ENCODE measurements at regions not wholly inside any gene's neighbourhood (a gene's known extent, or its start where the extent isn't known, plus 50 kb on each side); places are given as distances from the start of the nearest gene placed in this dataset.

GRCh38 chr10:94098896-94099295, 105.2 kb downstream of the PLCE1 start:
- DNase-seq: no peak
- H3K79me2 ChIP-seq (ENCODE audit: low read length): no peaks in the 10 kb centered on the region
- no peaks in the 10 kb centered on the region for H4K20me1 ChIP-seq (ENCODE audit: insufficient read depth, low read length)
- no peak overlapping the region for H3K4me3 ChIP-seq (ENCODE audit: low read length)
- H3K9me2 ChIP-seq (replicated peaks; ENCODE audit: insufficient read depth, low read length): no peaks in the 10 kb centered on the region
- no peak overlapping the region for H3K9ac ChIP-seq (ENCODE audit: low read length)
- TF ChIP-seq EZH2phosphoT487 (IDR thresholded peaks at IDR 0.05; ENCODE audit: low read length) (no peak), EZH2 (optimal IDR thresholded peaks at IDR 0.05; ENCODE audit: low read depth, low read length) (no peak), CTCF (IDR thresholded peaks at IDR 0.05; ENCODE audit: low read length) (no peak)
- H3K9me3 ChIP-seq (replicated peaks; ENCODE audit: insufficient read depth, low read length): no peaks in the 10 kb centered on the region
- H3K36me3 ChIP-seq (replicated peaks; ENCODE audit: insufficient read depth, low read length): no peaks in the 10 kb centered on the region
- no peak overlapping the region for H3K27ac ChIP-seq (ENCODE audit: low read length)
- H3K27me3 ChIP-seq (replicated peaks; ENCODE audit: insufficient read depth, low read length): no peaks in the 10 kb centered on the region
- no peaks in the 10 kb centered on the region for H3F3A ChIP-seq (ENCODE audit: insufficient read depth, low read length)
- no peaks in the 10 kb centered on the region for H3K4me1 ChIP-seq (ENCODE audit: low read length)
- H2AFZ ChIP-seq (ENCODE audit: low read length): no peak overlapping the region
- no peak overlapping the region for H3K4me2 ChIP-seq (ENCODE audit: low read depth, low read length)

GRCh38 chr10:94101894-94102293, 108.2 kb downstream of the PLCE1 start:
- no peak overlapping the region for H3K4me3 ChIP-seq (ENCODE audit: low read length)

GRCh38 chr10:94102436-94102835, 108.7 kb downstream of the PLCE1 start:
- Histone ChIP-seq H2AFZ (ENCODE audit: low read length) (no peak overlapping the region), H3K4me1 (ENCODE audit: low read length) (no peaks in the 10 kb centered on the region), H3K79me2 (ENCODE audit: low read length) (no peaks in the 10 kb centered on the region), H3K4me2 (ENCODE audit: low read depth, low read length) (no peak overlapping the region), H3F3A (ENCODE audit: insufficient read depth, low read length) (no peaks in the 10 kb centered on the region), H4K20me1 (ENCODE audit: insufficient read depth, low read length) (no peaks in the 10 kb centered on the region), H3K9ac (ENCODE audit: low read length) (no peak overlapping the region), H3K27me3 (replicated peaks; ENCODE audit: insufficient read depth, low read length) (no peaks in the 10 kb centered on the region), H3K36me3 (replicated peaks; ENCODE audit: insufficient read depth, low read length) (no peaks in the 10 kb centered on the region), H3K4me3 (ENCODE audit: low read length) (no peak overlapping the region), H3K27ac (ENCODE audit: low read length) (no peak overlapping the region), H3K9me2 (replicated peaks; ENCODE audit: insufficient read depth, low read length) (no peaks in the 10 kb centered on the region), H3K9me3 (replicated peaks; ENCODE audit: insufficient read depth, low read length) (no peaks in the 10 kb centered on the region)
- no peak for TF ChIP-seq EZH2phosphoT487 (IDR thresholded peaks at IDR 0.05; ENCODE audit: low read length)
- no peak for TF ChIP-seq EZH2 (optimal IDR thresholded peaks at IDR 0.05; ENCODE audit: low read depth, low read length)
- TF ChIP-seq CTCF (IDR thresholded peaks at IDR 0.05; ENCODE audit: low read length): no peak
- no peak for DNase-seq

More at GRCh38 chr10:94101894-94102293, 108.2 kb downstream of the PLCE1 start:
- TF ChIP-seq EZH2phosphoT487 (IDR thresholded peaks at IDR 0.05; ENCODE audit: low read length) (no peak), EZH2 (optimal IDR thresholded peaks at IDR 0.05; ENCODE audit: low read depth, low read length) (no peak), CTCF (IDR thresholded peaks at IDR 0.05; ENCODE audit: low read length) (no peak)
- Histone ChIP-seq H3K4me2 (ENCODE audit: low read depth, low read length) (no peak overlapping the region), H3K27me3 (replicated peaks; ENCODE audit: insufficient read depth, low read length) (no peaks in the 10 kb centered on the region), H3K36me3 (replicated peaks; ENCODE audit: insufficient read depth, low read length) (no peaks in the 10 kb centered on the region), H3K79me2 (ENCODE audit: low read length) (no peaks in the 10 kb centered on the region), H3K9me2 (replicated peaks; ENCODE audit: insufficient read depth, low read length) (no peaks in the 10 kb centered on the region), H2AFZ (ENCODE audit: low read length) (no peak overlapping the region), H3K9me3 (replicated peaks; ENCODE audit: insufficient read depth, low read length) (no peaks in the 10 kb centered on the region), H3K4me1 (ENCODE audit: low read length) (no peaks in the 10 kb centered on the region), H3K27ac (ENCODE audit: low read length) (no peak overlapping the region), H3F3A (ENCODE audit: insufficient read depth, low read length) (no peaks in the 10 kb centered on the region), H3K9ac (ENCODE audit: low read length) (no peak overlapping the region), H4K20me1 (ENCODE audit: insufficient read depth, low read length) (no peaks in the 10 kb centered on the region)
- no peak for DNase-seq
